Esophagus muscularis mucosa (tissue), 4 donors: ENCODE measurements at regions not wholly inside any gene's neighbourhood (a gene's known extent, or its start where the extent isn't known, plus 50 kb on each side); places are given as distances from the start of the nearest gene placed in this dataset.

Experiments
- CTCF ChIP-seq, 3 experiments: fragments of 200-600 bp in 2 of 3; fragments of 450-650 bp in 1 of 3; sonication (generic) in 2 of 3; IDR thresholded peaks; one replicate each; pipeline ENCODE4 v1.5.1; 2017 to 2019; ENCODE audit warnings: antibody characterized with exemption in 3 of 3, mild to moderate bottlenecking in 2 of 3, moderate library complexity in 1 of 3
- EP300 ChIP-seq: sonication (generic); formaldehyde crosslinking; IDR thresholded peaks from one replicate; pipeline ENCODE4 v1.6.1; 2017; ENCODE audit warnings: antibody characterized with exemption
- POLR2A ChIP-seq: fragments of 450-650 bp; IDR thresholded peaks from one replicate; pipeline ENCODE4 v1.6.1; 2017; ENCODE audit warnings: antibody characterized with exemption, moderate library complexity, mild to moderate bottlenecking, low read depth
- POLR2AphosphoS5 ChIP-seq, 2 donors: sonication (generic); formaldehyde crosslinking; IDR thresholded peaks; one replicate each; pipeline ENCODE4 v1.6.1; 2017; ENCODE audit warnings: antibody characterized with exemption in 2 of 2

GRCh38 chr7:24441314-24442027 is 131.8 kb upstream of the PALS2 start:
- TF ChIP-seq CTCF (IDR thresholded peaks at IDR 0.05) (no peak), POLR2AphosphoS5 (IDR thresholded peaks at IDR 0.05) (no peak), EP300 (no peak), POLR2A (no peak)
